Activated CD8-positive, alpha-beta T cell treated with anti-CD3 and anti-CD28 coated beads for 36 hours (primary cell): ENCODE measurements at regions not wholly inside any gene's neighbourhood (a gene's known extent, or its start where the extent isn't known, plus 50 kb on each side); places are given as distances from the start of the nearest gene placed in this dataset.
"Not testable (repeated sequence)": the region's sequence is repeated elsewhere in the genome, so short reads cannot be mapped to it uniquely, and the experiment has no call there.

Source experiments
- ATAC-seq: fragments of 200-7000 bp; cut with Tn5 transposase; one replicate; pipeline ENCODE4 v1.10.0; 2021; ENCODE audit warnings: mild to moderate bottlenecking, moderate library complexity
- CTCF ChIA-PET: fragments of 350-600 bp; sonication (Branson Sonifier 250); formaldehyde crosslinking; loops from one replicate; lab custom pipeline; 2021; ENCODE audit warnings: antibody characterized with exemption; lab: Charles Lee
- POLR2A ChIA-PET: fragments of 350-600 bp; sonication (Branson Sonifier 250); formaldehyde crosslinking; loops from one replicate; lab custom pipeline; 2021; ENCODE audit warnings: antibody characterized with exemption; lab: Charles Lee
- DNase-seq: peaks from one replicate; pipeline ENCODE4 v3.0.0-alpha.2; 2020
- H3K27ac Mint-ChIP-seq: one replicate; pipeline ENCODE4 v1.8.0; 2021; ENCODE audit warnings: mild to moderate bottlenecking, mixed read lengths
- H3K27me3 Mint-ChIP-seq: one replicate; pipeline ENCODE4 v1.8.0; 2021; ENCODE audit warnings: mixed read lengths
- H3K36me3 Mint-ChIP-seq: one replicate; pipeline ENCODE4 v1.8.0; 2021; ENCODE audit warnings: low read depth, mixed read lengths
- H3K4me1 Mint-ChIP-seq: one replicate; pipeline ENCODE4 v1.8.0; 2021; ENCODE audit warnings: low read depth, mixed read lengths
- H3K4me3 Mint-ChIP-seq: one replicate; pipeline ENCODE4 v1.8.0; 2021; ENCODE audit warnings: mild to moderate bottlenecking, moderate library complexity, mixed read lengths
- H3K9me3 Mint-ChIP-seq: one replicate; pipeline ENCODE4 v1.8.0; 2021; ENCODE audit warnings: mixed read lengths
- intact Hi-C: fragments of 100-400 bp; cut with micrococcal nuclease; formaldehyde crosslinking; loops from one replicate; pipeline ENCODE4 v1.10.0; 2022
- TF ChIP-seq, protein P1 (sequence below): fragments of 200-600 bp; IDR thresholded peaks from one replicate; pipeline ENCODE4 v1.8.0; 2022; ENCODE audit warnings: antibody characterized with exemption, mild to moderate bottlenecking

DNA sequence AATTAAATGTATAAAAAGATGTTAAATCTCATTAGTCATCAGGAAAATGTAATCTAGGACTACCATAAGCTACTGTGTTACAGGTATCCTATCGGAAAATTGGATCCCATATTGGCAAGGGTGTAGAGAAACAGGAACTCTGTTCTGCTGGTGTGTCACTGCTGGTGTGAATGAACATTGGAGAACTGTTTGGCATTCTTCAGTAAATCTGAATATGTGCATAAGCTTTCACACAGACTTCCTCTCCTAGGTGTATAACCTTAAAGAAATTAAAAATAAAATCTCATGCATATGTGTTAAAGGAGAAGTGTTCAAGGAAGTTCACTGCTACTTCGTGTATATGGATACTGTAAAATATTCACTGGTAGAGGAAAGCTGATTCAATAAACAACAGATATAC is 484.6 kb upstream of the TLE4 start:
- Mint-ChIP-seq H3K4me1 (no peaks in the 10 kb centered on the region), H3K27me3 (no peaks in the 10 kb centered on the region), H3K27ac (no peak overlapping the region), H3K36me3 (no peaks in the 10 kb centered on the region), H3K4me3 (no peak overlapping the region), H3K9me3 (peaks cover 10% of the 10 kb centered on the region)
- CTCF ChIA-PET: no interaction called here
- TF ChIP-seq, protein P1, sequence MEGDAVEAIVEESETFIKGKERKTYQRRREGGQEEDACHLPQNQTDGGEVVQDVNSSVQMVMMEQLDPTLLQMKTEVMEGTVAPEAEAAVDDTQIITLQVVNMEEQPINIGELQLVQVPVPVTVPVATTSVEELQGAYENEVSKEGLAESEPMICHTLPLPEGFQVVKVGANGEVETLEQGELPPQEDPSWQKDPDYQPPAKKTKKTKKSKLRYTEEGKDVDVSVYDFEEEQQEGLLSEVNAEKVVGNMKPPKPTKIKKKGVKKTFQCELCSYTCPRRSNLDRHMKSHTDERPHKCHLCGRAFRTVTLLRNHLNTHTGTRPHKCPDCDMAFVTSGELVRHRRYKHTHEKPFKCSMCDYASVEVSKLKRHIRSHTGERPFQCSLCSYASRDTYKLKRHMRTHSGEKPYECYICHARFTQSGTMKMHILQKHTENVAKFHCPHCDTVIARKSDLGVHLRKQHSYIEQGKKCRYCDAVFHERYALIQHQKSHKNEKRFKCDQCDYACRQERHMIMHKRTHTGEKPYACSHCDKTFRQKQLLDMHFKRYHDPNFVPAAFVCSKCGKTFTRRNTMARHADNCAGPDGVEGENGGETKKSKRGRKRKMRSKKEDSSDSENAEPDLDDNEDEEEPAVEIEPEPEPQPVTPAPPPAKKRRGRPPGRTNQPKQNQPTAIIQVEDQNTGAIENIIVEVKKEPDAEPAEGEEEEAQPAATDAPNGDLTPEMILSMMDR: no peak
- no peak for ATAC-seq
- POLR2A ChIA-PET: no interaction called here
- intact Hi-C loops: no loop called here
- no peak for DNase-seq

DNA sequence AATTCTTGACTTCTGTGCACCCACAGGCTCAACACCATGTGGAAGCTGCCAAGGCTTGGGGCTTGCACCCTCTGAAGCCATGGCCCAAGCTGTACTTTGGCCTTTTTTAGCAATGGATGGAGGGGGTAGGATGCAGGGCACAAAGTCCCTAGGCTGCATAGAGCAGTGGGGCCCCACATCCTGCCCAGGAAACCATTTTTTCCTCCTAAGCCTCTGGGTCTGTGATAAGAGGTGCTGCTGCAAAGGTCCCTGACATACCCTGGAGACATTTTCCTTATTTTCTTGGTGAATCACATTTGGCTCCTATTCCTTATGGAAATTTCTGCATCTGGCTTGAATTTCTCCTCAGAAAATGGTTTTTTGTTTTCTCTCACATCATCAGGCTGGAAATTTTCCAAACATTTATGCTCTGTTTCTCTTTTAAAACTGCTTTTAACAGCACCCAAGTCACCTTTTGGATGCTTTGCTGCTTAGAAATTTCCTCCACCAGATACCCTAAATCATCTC is 482.7 kb upstream of the TLE4 start:
- TF ChIP-seq, protein P1: no peak
- POLR2A ChIA-PET: no interaction called here

DNA sequence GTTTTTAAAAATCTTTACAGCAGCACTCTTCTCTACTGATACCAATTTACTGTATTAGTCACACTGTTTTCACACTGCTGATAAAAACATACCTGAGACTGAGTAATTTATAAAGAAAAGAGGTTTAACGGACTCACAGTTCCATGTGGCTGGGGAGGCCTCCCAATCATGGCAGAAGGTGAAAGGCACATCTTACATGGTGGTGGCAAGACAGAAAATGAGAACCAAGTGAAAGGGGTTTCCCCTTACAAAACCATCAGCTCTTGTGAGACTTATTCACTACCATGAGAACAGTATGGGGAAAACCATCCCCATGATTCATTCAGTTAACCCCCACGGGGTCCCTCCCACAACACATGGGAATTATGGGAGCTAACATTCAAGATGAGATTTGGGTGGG is 481.9 kb upstream of the TLE4 start:
- not testable (repeated sequence) for ATAC-seq

More for the DNA sequence above, 482.7 kb upstream of the TLE4 start:
- Mint-ChIP-seq H3K27me3 (no peaks in the 10 kb centered on the region), H3K9me3 (peaks cover 10% of the 10 kb centered on the region), H3K27ac (no peak overlapping the region), H3K4me1 (no peaks in the 10 kb centered on the region), H3K36me3 (no peaks in the 10 kb centered on the region), H3K4me3 (no peak overlapping the region)
- intact Hi-C loops: no loop called here
- no peak for ATAC-seq
- CTCF ChIA-PET: no interaction called here
- no peak for DNase-seq

DNA sequence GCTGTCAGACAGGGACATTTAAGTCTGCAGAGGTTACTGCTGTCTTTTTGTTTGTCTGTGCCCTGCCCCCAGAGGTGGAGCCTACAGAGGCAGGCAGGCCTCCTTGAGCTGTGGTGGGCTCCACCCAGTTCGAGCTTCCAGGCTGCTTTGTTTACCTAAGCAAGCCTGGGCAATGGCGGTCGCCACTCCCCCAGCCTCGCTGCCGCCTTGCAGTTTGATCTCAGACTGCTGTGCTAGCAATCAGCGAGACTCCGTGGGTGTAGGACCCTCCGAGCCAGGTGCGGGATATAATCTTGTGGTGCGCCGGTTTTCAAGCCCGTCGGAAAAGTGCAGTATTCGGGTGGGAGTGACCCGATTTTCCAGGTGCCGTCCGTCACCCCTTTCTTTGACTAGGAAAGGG is 468.5 kb upstream of the TLE4 start:
- ATAC-seq, H3K36me3 Mint-ChIP-seq, intact Hi-C loops, CTCF ChIA-PET, H3K27me3 Mint-ChIP-seq, H3K27ac Mint-ChIP-seq, H3K4me1 Mint-ChIP-seq, H3K4me3 Mint-ChIP-seq, H3K9me3 Mint-ChIP-seq, DNase-seq, POLR2A ChIA-PET: not testable (repeated sequence)

More for the DNA sequence above, 481.9 kb upstream of the TLE4 start:
- DNase-seq, H3K36me3 Mint-ChIP-seq, H3K27me3 Mint-ChIP-seq, intact Hi-C loops, POLR2A ChIA-PET, CTCF ChIA-PET, H3K4me3 Mint-ChIP-seq, H3K4me1 Mint-ChIP-seq, H3K27ac Mint-ChIP-seq: not testable (repeated sequence)
- H3K9me3 Mint-ChIP-seq: peaks cover 10% of the 10 kb centered on the region

DNA sequence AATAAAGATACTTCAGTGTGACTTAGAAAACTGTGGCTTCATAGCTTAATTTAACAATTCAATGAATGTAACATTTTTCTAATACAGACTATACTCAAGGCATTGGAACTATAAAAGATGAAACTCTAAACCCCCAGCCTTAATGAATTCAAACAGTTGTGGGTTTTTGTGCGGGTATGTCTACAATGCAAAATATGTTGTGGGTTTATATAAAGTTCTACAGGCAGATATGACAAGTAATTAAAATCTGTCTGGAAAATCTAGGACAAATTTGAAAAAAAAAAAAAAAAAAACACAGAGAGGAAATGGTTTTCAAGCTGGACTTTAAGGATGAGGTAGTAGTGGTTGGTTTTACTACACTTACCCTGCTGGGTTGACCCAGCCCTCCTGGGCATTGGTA is 467.5 kb upstream of the TLE4 start:
- H3K27me3 Mint-ChIP-seq: no peaks in the 10 kb centered on the region
- CTCF ChIA-PET: no interaction called here
- DNase-seq: no peak
- no peak for ATAC-seq
- H3K9me3 Mint-ChIP-seq: peaks cover 5% of the 10 kb centered on the region
- TF ChIP-seq, protein P1: no peak
- no peaks in the 10 kb centered on the region for H3K4me1 Mint-ChIP-seq
- intact Hi-C loops: no loop called here
- no peak overlapping the region for H3K27ac Mint-ChIP-seq
- no peak overlapping the region for H3K4me3 Mint-ChIP-seq
- H3K36me3 Mint-ChIP-seq: no peaks in the 10 kb centered on the region
- POLR2A ChIA-PET: no interaction called here

DNA sequence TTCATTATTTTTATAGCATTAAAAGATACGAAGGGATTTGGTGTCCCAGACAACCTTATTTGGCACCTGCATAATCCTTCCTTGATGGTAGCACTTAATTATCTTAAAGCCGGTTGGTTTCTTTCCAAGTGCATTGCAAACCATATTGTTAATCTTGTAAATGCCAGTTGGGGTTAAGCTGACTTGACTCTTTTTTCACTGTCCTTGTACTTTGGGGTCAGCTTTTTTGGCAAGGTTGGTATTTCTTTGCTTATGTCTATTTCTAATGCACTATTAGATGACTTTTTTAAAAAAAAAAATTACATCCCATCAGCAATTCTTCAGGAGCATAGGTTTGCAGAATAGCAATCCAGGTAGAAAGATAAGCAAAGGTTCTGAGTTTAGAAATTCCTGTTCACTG is 466.8 kb upstream of the TLE4 start:
- CTCF ChIA-PET: no interaction called here
- no peaks in the 10 kb centered on the region for H3K4me1 Mint-ChIP-seq
- no peak overlapping the region for H3K4me3 Mint-ChIP-seq
- intact Hi-C loops: no loop called here
- no peaks in the 10 kb centered on the region for H3K27me3 Mint-ChIP-seq
- POLR2A ChIA-PET: no interaction called here
- ATAC-seq (no peak), DNase-seq (no peak)
- H3K9me3 Mint-ChIP-seq: peaks cover 5% of the 10 kb centered on the region
- H3K36me3 Mint-ChIP-seq: no peaks in the 10 kb centered on the region
- TF ChIP-seq, protein P1: no peak
- H3K27ac Mint-ChIP-seq: no peak overlapping the region
